Osteoblast (primary cell): ENCODE measurements at regions not wholly inside any gene's neighbourhood (a gene's known extent, or its start where the extent isn't known, plus 50 kb on each side); places are given as distances from the start of the nearest gene placed in this dataset.

Experiments used
- DNase-seq: peaks from one replicate; pipeline ENCODE4 v3.0.0; 2011; ENCODE audit warnings: low spot score, mixed read lengths; ENCODE audit not compliant: insufficient read length; ENCODE audit errors: missing footprints
- H2AFZ ChIP-seq: 2 replicates; pipeline ENCODE4 v1.6.0; 2011; ENCODE audit warnings: mild to moderate bottlenecking, low read length
- H3K27ac ChIP-seq: 2 replicates; pipeline ENCODE4 v1.5.1; 2011; ENCODE audit warnings: mild to moderate bottlenecking, low read depth, low read length, moderate library complexity
- H3K27me3 ChIP-seq: 2 replicates; pipeline ENCODE4 v1.6.0; 2012; ENCODE audit warnings: mild to moderate bottlenecking, control low read depth, inconsistent platforms, low read length, moderate library complexity; ENCODE audit not compliant: insufficient read depth
- H3K36me3 ChIP-seq: 2 replicates; pipeline ENCODE4 v1.5.1; 2011; ENCODE audit warnings: mild to moderate bottlenecking, low read length, control low read depth, moderate library complexity; ENCODE audit not compliant: insufficient read depth
- H3K4me1 ChIP-seq: 2 replicates; pipeline ENCODE4 v1.5.1; 2011; ENCODE audit warnings: mild to moderate bottlenecking, low read length, control low read depth, moderate library complexity; ENCODE audit not compliant: insufficient read depth
- H3K4me2 ChIP-seq: 2 replicates; pipeline ENCODE4 v1.6.0; 2011; ENCODE audit warnings: mild to moderate bottlenecking, low read length; ENCODE audit not compliant: insufficient read depth
- H3K4me3 ChIP-seq: fragments of 200-600 bp; sonication (generic); 3 replicates; pipeline ENCODE4 v1.5.1; 2012; ENCODE audit warnings: mild to moderate bottlenecking, low read length, inconsistent platforms; ENCODE audit not compliant: insufficient read depth
- H3K79me2 ChIP-seq: 2 replicates; pipeline ENCODE4 v1.6.0; 2012; ENCODE audit warnings: mild to moderate bottlenecking, low read length, control low read depth, inconsistent platforms; ENCODE audit not compliant: insufficient read depth
- H3K9me3 ChIP-seq: 2 replicates; pipeline ENCODE4 v1.5.1; 2011; ENCODE audit warnings: low read depth, low read length, control low read depth
- H4K20me1 ChIP-seq: 2 replicates; pipeline ENCODE4 v1.6.0; 2012; ENCODE audit warnings: mild to moderate bottlenecking, low read length, control low read depth; ENCODE audit not compliant: insufficient read depth
- TF ChIP-seq, protein P1 (sequence below): IDR thresholded peaks from 2 replicates; pipeline ENCODE4 v1.5.1; 2011; ENCODE audit warnings: mild to moderate bottlenecking, low read depth, low read length, moderate library complexity; ENCODE audit errors: extremely low read depth

DNA sequence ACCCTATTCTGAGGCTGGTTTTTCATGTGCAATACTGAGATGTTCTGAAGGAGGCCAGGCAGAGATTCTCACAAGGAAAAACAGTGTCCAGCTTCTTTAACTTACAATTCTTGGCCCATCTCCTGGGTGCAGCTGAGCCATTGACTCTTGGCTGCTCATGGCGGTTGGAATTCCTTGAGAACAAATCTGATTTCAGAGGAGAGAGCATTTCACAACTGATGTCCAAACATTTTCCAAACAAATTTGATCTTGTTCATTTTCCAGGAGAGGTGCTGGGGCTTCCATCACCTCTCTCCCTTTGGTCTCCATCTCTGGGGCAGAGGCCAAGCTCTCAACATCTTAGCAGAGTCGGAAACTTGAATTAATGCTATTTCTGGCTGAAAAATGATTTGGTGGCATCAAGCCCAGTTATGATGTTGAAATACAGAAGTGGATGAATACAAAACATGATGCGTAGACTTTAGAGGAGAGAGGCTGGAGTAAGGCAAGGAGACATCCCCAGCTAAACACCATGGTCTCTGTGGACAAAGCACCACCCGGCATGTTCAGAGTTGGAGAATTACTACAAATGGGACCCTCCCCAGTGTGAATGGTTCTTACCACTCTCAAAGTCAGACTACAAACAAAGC lies 593.0 kb downstream of the VRK1 start:
- Histone ChIP-seq H3K4me2 (no peak overlapping the region), H3K27ac (no peak overlapping the region), H3K79me2 (no peaks in the 10 kb centered on the region), H3K36me3 (no peaks in the 10 kb centered on the region), H3K4me3 (no peak overlapping the region), H2AFZ (no peak overlapping the region), H3K4me1 (no peaks in the 10 kb centered on the region), H3K9me3 (peaks cover 2% of the 10 kb centered on the region), H4K20me1 (no peaks in the 10 kb centered on the region), H3K27me3 (no peaks in the 10 kb centered on the region)
- TF ChIP-seq, protein P1, sequence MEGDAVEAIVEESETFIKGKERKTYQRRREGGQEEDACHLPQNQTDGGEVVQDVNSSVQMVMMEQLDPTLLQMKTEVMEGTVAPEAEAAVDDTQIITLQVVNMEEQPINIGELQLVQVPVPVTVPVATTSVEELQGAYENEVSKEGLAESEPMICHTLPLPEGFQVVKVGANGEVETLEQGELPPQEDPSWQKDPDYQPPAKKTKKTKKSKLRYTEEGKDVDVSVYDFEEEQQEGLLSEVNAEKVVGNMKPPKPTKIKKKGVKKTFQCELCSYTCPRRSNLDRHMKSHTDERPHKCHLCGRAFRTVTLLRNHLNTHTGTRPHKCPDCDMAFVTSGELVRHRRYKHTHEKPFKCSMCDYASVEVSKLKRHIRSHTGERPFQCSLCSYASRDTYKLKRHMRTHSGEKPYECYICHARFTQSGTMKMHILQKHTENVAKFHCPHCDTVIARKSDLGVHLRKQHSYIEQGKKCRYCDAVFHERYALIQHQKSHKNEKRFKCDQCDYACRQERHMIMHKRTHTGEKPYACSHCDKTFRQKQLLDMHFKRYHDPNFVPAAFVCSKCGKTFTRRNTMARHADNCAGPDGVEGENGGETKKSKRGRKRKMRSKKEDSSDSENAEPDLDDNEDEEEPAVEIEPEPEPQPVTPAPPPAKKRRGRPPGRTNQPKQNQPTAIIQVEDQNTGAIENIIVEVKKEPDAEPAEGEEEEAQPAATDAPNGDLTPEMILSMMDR = no peak
- no peak for DNase-seq

DNA sequence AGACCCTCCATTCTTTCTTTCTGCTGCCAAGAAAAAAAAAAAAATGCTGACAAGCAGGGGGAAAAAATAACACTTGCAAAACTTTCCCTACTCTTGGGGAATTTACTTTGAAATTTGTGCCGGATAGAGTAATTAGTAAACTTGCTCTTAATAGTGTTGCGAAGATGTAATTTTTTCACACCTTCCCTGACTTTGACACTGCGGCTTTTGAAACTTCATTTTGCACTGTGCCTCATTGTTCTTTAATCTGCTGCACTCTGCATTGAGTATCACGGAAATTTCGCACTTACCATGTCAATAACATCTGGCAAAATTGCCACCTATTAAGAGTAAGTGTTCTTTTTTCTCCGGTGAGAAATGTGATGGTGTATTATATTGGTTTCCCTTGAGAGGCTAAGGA lies 596.1 kb downstream of the VRK1 start:
- Histone ChIP-seq H3K27ac (no peak overlapping the region), H3K79me2 (no peaks in the 10 kb centered on the region), H3K36me3 (no peaks in the 10 kb centered on the region), H3K9me3 (peaks cover 2% of the 10 kb centered on the region), H3K4me2 (no peak overlapping the region), H4K20me1 (no peaks in the 10 kb centered on the region), H3K27me3 (no peaks in the 10 kb centered on the region), H3K4me3 (no peak overlapping the region), H3K4me1 (no peaks in the 10 kb centered on the region), H2AFZ (no peak overlapping the region)
- TF ChIP-seq, protein P1 = no peak
- DNase-seq = no peak

DNA sequence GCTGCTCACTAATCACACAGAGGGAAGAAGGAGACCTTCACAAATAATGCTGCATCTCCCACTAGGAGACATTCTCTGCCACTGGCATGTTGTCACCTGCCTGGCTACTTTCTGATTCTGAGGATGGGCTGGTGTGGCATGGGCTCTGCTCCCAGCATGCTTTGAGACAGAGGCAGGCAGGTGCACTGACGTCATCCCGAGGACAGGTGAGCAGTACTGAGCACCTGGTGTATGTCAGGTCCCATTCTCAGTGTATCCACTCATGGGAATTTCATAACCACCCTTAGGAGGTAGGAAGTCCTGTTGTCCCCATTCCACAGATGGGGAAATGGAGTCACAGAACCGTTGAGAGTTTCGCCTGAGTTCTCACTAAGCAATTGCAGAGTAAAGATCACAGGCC lies 597.9 kb downstream of the VRK1 start:
- H3K4me3 ChIP-seq = no peak overlapping the region
- no peaks in the 10 kb centered on the region for H3K79me2 ChIP-seq
- no peak overlapping the region for H3K4me2 ChIP-seq
- H3K36me3 ChIP-seq = no peaks in the 10 kb centered on the region
- H3K27me3 ChIP-seq = no peaks in the 10 kb centered on the region
- H3K4me1 ChIP-seq = no peaks in the 10 kb centered on the region
- DNase-seq = no peak
- peaks cover 2% of the 10 kb centered on the region for H3K9me3 ChIP-seq
- H3K27ac ChIP-seq = no peak overlapping the region
- TF ChIP-seq, protein P1 = no peak
- no peaks in the 10 kb centered on the region for H4K20me1 ChIP-seq
- H2AFZ ChIP-seq = no peak overlapping the region

DNA sequence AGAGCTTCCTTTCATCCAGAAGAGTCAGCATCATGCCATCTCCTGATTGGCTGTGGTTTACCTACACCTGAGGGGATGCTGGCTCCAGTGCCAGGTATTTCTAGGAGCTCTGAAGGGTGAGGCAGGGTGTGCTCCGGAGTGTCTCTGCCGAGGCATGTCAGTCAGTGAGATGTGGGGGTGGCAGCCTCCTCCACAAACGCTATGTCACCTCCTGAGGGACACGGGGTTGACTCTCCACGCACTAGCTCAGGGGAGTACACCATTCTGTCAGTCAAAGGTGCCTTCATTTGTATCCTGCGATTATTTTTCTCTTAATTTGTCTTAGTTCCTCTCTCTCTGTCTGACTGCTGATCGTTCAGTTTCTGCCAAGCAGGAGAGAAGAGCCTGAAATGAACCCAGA lies 604.5 kb downstream of the VRK1 start:
- no peak for DNase-seq

More for the DNA sequence above, 604.5 kb downstream of the VRK1 start:
- Histone ChIP-seq H3K36me3 (no peaks in the 10 kb centered on the region), H3K27ac (no peak overlapping the region), H3K9me3 (peaks cover 3% of the 10 kb centered on the region), H4K20me1 (no peaks in the 10 kb centered on the region), H3K4me3 (no peak overlapping the region), H3K27me3 (no peaks in the 10 kb centered on the region), H2AFZ (no peak overlapping the region), H3K4me2 (no peak overlapping the region), H3K4me1 (no peaks in the 10 kb centered on the region), H3K79me2 (no peaks in the 10 kb centered on the region)
- TF ChIP-seq, protein P1 = no peak
